ENCODE measurements at regions not wholly inside any gene's neighbourhood (a gene's known extent, or its start where the extent isn't known, plus 50 kb on each side); places are given as distances from the start of the nearest gene placed in this dataset.

- DNase-seq (ENCODE audit: low read depth), result no peak
These were observed 190.1 kb downstream of the TTC8 start for GRCh38 chr14:89014569-89014850.

GRCh38 chr14:89015016-89015415, 190.6 kb downstream of the TTC8 start:
- DNase-seq (ENCODE audit: low read depth), result peak; percentile 31

- no peak for DNase-seq (ENCODE audit: low read depth)
These were observed 193.0 kb downstream of the TTC8 start for GRCh38 chr14:89017417-89017816.

- no peak for DNase-seq (ENCODE audit: low read depth)
These were observed 197.8 kb downstream of the TTC8 start for GRCh38 chr14:89022274-89022673.

- DNase-seq (ENCODE audit: low read depth), result no peak
These were observed 200.2 kb downstream of the TTC8 start for GRCh38 chr14:89024691-89025090.

- DNase-seq (ENCODE audit: low read depth), result no peak
These were observed 201.2 kb downstream of the TTC8 start for GRCh38 chr14:89025561-89026236.

GRCh38 chr14:89027097-89027740, 202.8 kb downstream of the TTC8 start:
- DNase-seq (ENCODE audit: low read depth), result no peak

- no peak for DNase-seq (ENCODE audit: low read depth)
These were observed 204.1 kb downstream of the TTC8 start for GRCh38 chr14:89028462-89029134.

GRCh38 chr14:89029961-89030694, 205.7 kb downstream of the TTC8 start:
- DNase-seq (ENCODE audit: low read depth), result no peak

GRCh38 chr14:89030921-89031320, 206.5 kb downstream of the TTC8 start:
- DNase-seq (ENCODE audit: low read depth), result no peak

- DNase-seq (ENCODE audit: low read depth), result peak; percentile 27
These were observed 207.7 kb downstream of the TTC8 start for GRCh38 chr14:89032086-89032649.

- DNase-seq (ENCODE audit: low read depth), result no peak
These were observed 209.3 kb downstream of the TTC8 start for GRCh38 chr14:89033756-89034155.

- DNase-seq (ENCODE audit: low read depth), result no peak
These were observed 211.9 kb downstream of the TTC8 start for GRCh38 chr14:89036371-89036770.

GRCh38 chr14:89037065-89037464, 212.6 kb downstream of the TTC8 start:
- DNase-seq (ENCODE audit: low read depth), result no peak

GRCh38 chr14:89040080-89040459, 215.6 kb downstream of the TTC8 start:
- no peak for DNase-seq (ENCODE audit: low read depth)

- DNase-seq (ENCODE audit: low read depth), result peak; percentile 91
These were observed 216.2 kb downstream of the TTC8 start for GRCh38 chr14:89040460-89041256.

- no peak for DNase-seq (ENCODE audit: low read depth)
These were observed 216.8 kb downstream of the TTC8 start for GRCh38 chr14:89041257-89041582.

GRCh38 chr14:89042021-89042420, 217.6 kb downstream of the TTC8 start:
- no peak for DNase-seq (ENCODE audit: low read depth)

GRCh38 chr14:89053303-89053702, 228.9 kb downstream of the TTC8 start:
- no peak for DNase-seq (ENCODE audit: low read depth)

GRCh38 chr14:89056394-89056793, 231.9 kb downstream of the TTC8 start:
- DNase-seq (ENCODE audit: low read depth), result no peak

- no peak for DNase-seq (ENCODE audit: low read depth)
These were observed 234.2 kb downstream of the TTC8 start for GRCh38 chr14:89058697-89059096.

All from HT1080 (cell line).